Activated naive CD8-positive, alpha-beta T cell treated with anti-CD3 and anti-CD28 coated beads, Interleukin-2, amount 10 ng/mL, durations not matched to agents 7 days and 5 days (primary cell): ENCODE measurements at regions not wholly inside any gene's neighbourhood (a gene's known extent, or its start where the extent isn't known, plus 50 kb on each side); places are given as distances from the start of the nearest gene placed in this dataset.
A peak's percentile ranks its signal among the peaks of the same experiment; 100 is the strongest.

Experiments used
- ATAC-seq: fragments of 150-1000 bp; cut with Tn5 transposase; one replicate; pipeline ENCODE4 v1.10.0; 2021; ENCODE audit warnings: low read depth, moderate library complexity
- POLR2A ChIA-PET: fragments of 350-600 bp; sonication (Branson Sonifier 250); formaldehyde crosslinking; loops from one replicate; lab custom pipeline; 2021; ENCODE audit warnings: antibody characterized with exemption; lab: Charles Lee
- DNase-seq: peaks from one replicate; pipeline ENCODE4 v3.0.0; 2021
- H3K27ac Mint-ChIP-seq: one replicate; pipeline ENCODE4 v1.8.0; 2022; ENCODE audit warnings: mild to moderate bottlenecking, mixed read lengths
- H3K27me3 Mint-ChIP-seq: one replicate; pipeline ENCODE4 v1.8.0; 2022; ENCODE audit warnings: mild to moderate bottlenecking, moderate library complexity, mixed read lengths
- H3K36me3 Mint-ChIP-seq: one replicate; pipeline ENCODE4 v1.8.0; 2021; ENCODE audit warnings: mild to moderate bottlenecking, mixed read lengths
- H3K4me1 Mint-ChIP-seq: one replicate; pipeline ENCODE4 v1.8.0; 2021; ENCODE audit warnings: mixed read lengths
- H3K4me3 Mint-ChIP-seq: one replicate; pipeline ENCODE4 v1.8.0; 2022; ENCODE audit warnings: mild to moderate bottlenecking, moderate library complexity, mixed read lengths
- H3K9me3 Mint-ChIP-seq: one replicate; pipeline ENCODE4 v1.8.0; 2021; ENCODE audit warnings: mixed read lengths

DNA sequence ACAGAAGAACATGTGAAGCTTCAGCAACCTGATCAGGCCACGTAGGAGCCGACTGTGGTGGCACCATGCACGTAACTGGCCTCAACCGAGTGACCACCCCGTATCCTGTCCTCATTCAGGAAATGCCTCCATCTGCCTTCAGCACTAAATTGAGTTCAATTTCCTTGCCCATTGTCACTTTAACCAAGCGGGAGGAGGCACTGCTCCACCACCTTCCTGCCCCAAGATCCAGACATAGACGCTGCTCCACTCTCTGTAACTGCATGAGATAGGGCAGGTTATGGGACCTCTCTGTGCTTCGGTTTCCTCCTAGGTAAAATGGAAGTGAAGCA lies 80.1 kb upstream of the POMGNT2 start:
- Mint-ChIP-seq H3K36me3 (peaks cover 23% of the 10 kb centered on the region), H3K27ac (no peak overlapping the region), H3K4me1 (peaks cover 17% of the 10 kb centered on the region), H3K4me3 (no peak overlapping the region), H3K27me3 (peaks cover 4% of the 10 kb centered on the region), H3K9me3 (peaks cover 20% of the 10 kb centered on the region)
- POLR2A ChIA-PET, result no interaction called here
- DNase-seq (no peak), ATAC-seq (no peak)

DNA sequence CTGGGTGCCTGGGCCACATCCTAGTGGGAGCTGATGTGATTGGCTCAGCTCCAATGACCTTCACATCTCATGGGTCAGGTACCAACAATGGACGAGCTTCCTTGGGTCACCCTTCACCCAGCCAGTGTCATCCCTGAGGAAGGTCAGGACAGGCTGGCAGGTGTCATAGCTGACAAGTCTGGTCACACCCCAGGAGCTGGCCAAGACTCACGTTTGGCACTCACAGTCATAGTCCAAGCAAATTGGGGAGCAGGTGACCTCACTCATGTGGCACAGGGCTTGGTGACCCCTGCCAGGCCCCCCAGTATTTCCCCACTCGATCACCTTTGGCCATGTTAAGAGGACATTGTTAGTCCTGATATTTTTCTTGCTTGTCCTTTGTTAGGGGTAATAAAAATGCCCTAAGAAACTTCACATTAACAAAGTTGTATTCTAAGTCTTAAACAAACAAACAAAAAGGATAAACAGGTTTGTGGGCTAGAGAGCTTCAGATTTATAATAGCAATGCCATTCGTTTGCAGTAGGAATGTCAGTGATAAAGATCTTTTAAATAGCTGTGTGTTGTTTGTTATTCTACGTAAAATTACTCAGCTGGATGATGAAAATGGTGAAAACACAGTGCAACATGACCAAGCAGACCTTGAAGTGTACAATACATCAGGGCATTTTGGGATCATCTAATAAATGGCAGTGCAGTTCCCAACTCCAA lies 79.5 kb upstream of the POMGNT2 start:
- H3K9me3 Mint-ChIP-seq, result peaks cover 18% of the 10 kb centered on the region
- H3K27ac Mint-ChIP-seq, result no peak overlapping the region
- H3K4me1 Mint-ChIP-seq, result peaks cover 22% of the 10 kb centered on the region
- H3K4me3 Mint-ChIP-seq, result no peak overlapping the region
- peaks cover 4% of the 10 kb centered on the region for H3K27me3 Mint-ChIP-seq
- ATAC-seq (no peak), DNase-seq (no peak)
- H3K36me3 Mint-ChIP-seq, result peaks cover 24% of the 10 kb centered on the region
- POLR2A ChIA-PET, result interaction anchor here (1.4 kb wide), 1 partner anchor 23 kb away, joined by 4 read pairs; no protein-coding TSS in a partner anchor

DNA sequence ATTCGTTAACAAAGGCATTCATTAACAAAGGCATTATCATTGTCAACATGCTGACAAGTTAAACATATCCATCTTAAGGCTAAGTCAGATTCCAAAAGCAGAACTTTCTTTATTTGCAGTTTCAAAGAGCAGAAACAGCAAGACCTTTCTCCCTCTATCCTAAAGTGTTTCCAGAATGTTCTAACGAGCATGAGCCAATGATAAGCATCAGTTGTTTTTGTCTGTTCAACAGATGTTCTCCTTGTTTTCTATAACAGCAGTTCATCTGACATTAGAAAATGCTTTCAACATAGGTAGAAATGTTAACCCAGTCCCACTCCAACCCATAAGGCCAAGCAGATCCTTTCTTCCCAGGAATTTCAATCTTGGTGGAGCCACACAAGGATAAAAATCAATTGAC lies 77.6 kb upstream of the POMGNT2 start:
- Mint-ChIP-seq H3K27me3 (peaks cover 1% of the 10 kb centered on the region), H3K9me3 (peaks cover 7% of the 10 kb centered on the region), H3K4me1 (peaks cover 40% of the 10 kb centered on the region), H3K4me3 (no peak overlapping the region), H3K27ac (no peak overlapping the region), H3K36me3 (peaks cover 21% of the 10 kb centered on the region)
- ATAC-seq (no peak), DNase-seq (no peak)
- POLR2A ChIA-PET, result no interaction called here

DNA sequence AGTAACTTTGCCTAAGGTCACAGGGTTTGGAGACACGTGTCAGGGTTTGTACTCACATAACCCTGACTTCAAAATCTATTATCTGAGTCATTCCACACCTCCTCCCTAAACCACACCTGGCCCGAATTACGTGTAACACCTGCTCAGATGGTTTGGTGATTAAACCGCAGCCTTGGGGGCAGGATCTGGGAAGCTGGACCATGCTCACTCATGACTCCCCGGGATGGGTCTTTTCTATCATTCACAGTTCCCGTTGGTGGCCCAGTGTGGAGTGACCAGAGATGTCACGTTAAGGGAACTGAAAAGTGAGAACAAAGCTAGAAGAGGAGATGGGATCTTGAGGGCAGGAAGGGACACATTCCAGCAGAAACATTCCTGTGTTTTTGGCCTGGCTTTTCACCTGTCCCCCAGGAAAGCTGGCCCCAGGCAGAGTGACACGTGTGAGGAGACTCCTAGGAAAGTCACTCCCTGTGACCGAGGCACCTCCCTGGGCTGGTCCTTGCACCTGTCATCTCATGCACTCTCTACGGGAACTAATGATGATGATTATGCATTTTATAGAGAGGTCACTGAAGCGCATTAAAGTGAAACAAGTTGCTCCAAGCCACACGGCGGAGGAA lies 75.4 kb upstream of the POMGNT2 start:
- ATAC-seq, result peak; percentile 55
- Mint-ChIP-seq H3K4me1 (peaks cover 43% of the 10 kb centered on the region), H3K36me3 (peaks cover 18% of the 10 kb centered on the region), H3K27ac (peak overlapping the region; percentile 98), H3K27me3 (peaks cover 1% of the 10 kb centered on the region), H3K4me3 (peak overlapping the region; percentile 60), H3K9me3 (no peaks in the 10 kb centered on the region)
- DNase-seq, result peak; percentile 47
- POLR2A ChIA-PET, result interaction anchor here (1.0 to 2.1 kb wide), 3 partner anchors 10 to 165 kb away, joined by 3 to 14 read pairs (median 6); no protein-coding TSS in a partner anchor

DNA sequence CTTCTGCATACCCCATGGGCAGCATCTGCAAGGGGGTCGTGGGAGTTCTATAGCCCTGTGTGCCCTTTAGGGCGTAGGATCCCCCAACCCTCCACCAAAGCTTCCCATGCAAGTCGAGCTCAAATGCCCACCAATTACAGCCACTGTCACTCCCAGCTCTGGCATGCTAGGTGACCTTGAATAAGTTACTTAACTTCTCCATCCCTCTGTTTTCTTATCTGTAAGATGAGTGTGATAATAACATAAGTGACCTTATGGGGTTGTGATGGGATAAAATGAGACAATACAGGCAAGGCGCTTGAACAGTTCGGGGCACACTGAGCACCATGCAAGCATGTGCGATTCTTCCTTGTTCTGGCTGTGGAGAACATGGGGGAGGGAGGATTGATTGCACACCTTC lies 74.8 kb upstream of the POMGNT2 start:
- POLR2A ChIA-PET, result interaction anchor here (0.7 to 2.1 kb wide), 11 partner anchors 10 to 581 kb away, joined by 3 to 20 read pairs (median 6); partner anchors contain the start of gene SNRK
- Mint-ChIP-seq H3K27me3 (peaks cover 1% of the 10 kb centered on the region), H3K9me3 (no peaks in the 10 kb centered on the region), H3K27ac (peak overlapping the region; percentile 98), H3K4me3 (peak overlapping the region; percentile 84), H3K36me3 (peaks cover 20% of the 10 kb centered on the region), H3K4me1 (peaks cover 39% of the 10 kb centered on the region)
- ATAC-seq (peak; percentile 7), DNase-seq (no peak)

DNA sequence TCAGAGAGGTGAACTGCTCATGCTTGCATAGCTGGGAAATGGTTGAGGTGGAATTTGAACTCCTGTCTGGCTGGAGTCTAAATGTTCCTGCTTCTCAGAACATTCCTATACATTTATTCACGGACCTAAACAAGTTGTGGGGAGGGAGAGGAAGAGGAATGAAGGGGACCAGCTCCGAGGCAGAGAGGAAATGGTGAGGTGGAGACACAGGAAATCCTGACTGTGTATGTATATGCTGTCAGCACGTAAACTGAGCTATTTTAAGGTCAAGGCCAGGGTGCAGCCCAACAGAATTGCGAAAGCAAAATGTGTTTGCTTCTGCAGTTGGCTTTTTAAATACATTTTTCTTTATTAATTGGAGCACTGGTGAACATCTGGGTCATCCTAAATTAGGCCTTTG lies 74.1 kb upstream of the POMGNT2 start:
- Mint-ChIP-seq H3K4me1 (peaks cover 38% of the 10 kb centered on the region), H3K27ac (peak overlapping the region; percentile 98), H3K4me3 (peak overlapping the region; percentile 84)

DNA sequence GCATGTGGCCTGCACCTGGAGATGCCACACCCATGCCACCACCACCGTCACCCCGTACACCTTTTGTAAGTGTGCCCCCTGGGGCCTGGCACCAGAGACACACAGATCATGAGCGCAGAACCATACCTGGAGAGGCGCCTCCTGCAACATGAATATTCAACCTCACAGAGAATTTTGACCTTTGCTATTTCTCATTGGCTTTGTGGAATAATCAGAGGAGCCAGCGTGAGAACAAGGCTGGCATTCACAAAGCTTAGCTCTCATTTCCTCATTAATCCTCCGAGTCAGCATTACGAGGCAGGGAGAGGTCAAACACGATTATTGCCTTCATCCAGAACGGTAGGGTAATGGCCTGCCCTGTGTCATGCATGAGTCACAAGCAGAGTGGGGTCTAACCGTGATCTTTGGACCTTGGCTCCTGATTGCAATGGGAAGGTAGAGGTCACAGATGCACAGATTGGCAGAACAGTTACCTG lies 73.0 kb upstream of the POMGNT2 start:
- peak overlapping the region; percentile 98 for H3K27ac Mint-ChIP-seq
- peaks cover 5% of the 10 kb centered on the region for H3K9me3 Mint-ChIP-seq
- H3K36me3 Mint-ChIP-seq, result peaks cover 28% of the 10 kb centered on the region
- peaks cover 1% of the 10 kb centered on the region for H3K27me3 Mint-ChIP-seq
- ATAC-seq, result no peak
- H3K4me3 Mint-ChIP-seq, result no peak overlapping the region
- DNase-seq, result no peak
- H3K4me1 Mint-ChIP-seq, result peaks cover 38% of the 10 kb centered on the region
- POLR2A ChIA-PET, result interaction anchor here (1.2 to 2.0 kb wide), 5 partner anchors 15 to 118 kb away, joined by 3 to 20 read pairs (median 6); no protein-coding TSS in a partner anchor

More for the DNA sequence above, 74.1 kb upstream of the POMGNT2 start:
- Mint-ChIP-seq H3K27me3 (peaks cover 1% of the 10 kb centered on the region), H3K9me3 (no peaks in the 10 kb centered on the region), H3K36me3 (peaks cover 23% of the 10 kb centered on the region)
- DNase-seq (no peak), ATAC-seq (peak; percentile 90)
- POLR2A ChIA-PET, result interaction anchor here (0.7 to 2.1 kb wide), 14 partner anchors 9 to 580 kb away, joined by 3 to 20 read pairs (median 5); partner anchors contain the start of gene SNRK

DNA sequence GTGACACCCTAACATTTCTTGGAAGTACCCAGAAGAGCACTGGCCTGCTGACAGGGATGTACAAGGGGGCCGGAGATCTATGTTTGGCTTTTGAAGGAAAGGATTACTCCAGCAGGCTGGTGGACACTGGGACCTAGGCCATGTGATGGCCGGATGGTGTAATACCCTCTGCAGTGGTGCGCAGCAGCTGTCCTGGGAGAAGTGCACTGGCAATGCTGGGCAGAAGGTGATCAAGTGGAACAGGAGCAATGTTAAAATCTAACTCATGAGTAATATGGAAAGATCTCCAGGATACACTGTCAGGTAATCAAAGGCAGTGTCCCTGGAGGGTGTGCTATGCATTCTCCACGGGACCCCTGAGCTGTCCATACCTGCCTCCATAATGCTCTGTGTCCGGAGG lies 71.2 kb upstream of the POMGNT2 start:
- no peaks in the 10 kb centered on the region for H3K27me3 Mint-ChIP-seq
- no peak overlapping the region for H3K4me3 Mint-ChIP-seq
- H3K27ac Mint-ChIP-seq, result no peak overlapping the region
- no peak for ATAC-seq
- POLR2A ChIA-PET, result interaction anchor here (1.5 kb wide), 1 partner anchor 15 kb away, joined by 5 read pairs; no protein-coding TSS in a partner anchor
- peaks cover 36% of the 10 kb centered on the region for H3K36me3 Mint-ChIP-seq
- no peak for DNase-seq
- peaks cover 35% of the 10 kb centered on the region for H3K4me1 Mint-ChIP-seq
- H3K9me3 Mint-ChIP-seq, result peaks cover 14% of the 10 kb centered on the region

DNA sequence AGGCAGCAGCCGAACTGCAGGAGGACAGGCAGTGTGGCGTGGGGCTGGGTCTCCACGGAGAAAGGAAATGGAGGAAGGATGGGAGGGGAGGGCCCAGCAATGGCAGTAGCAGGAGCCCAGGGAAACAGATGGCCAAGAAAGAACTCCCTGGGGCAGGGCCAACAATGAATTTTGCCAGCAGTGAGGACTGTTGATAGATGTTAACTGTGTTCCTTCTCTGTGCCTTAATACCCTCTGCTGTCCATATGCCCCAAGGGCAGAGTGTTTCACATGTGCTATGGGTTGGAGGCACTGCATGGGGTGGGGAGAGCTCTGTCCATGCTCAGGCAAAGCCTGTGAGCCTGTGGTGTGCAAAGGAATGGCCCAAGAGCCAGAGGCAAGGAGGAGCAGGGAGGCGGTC lies 70.8 kb upstream of the POMGNT2 start:
- ATAC-seq, result no peak
- H3K4me3 Mint-ChIP-seq, result no peak overlapping the region
- no peaks in the 10 kb centered on the region for H3K27me3 Mint-ChIP-seq
- POLR2A ChIA-PET, result no interaction called here
- peaks cover 36% of the 10 kb centered on the region for H3K36me3 Mint-ChIP-seq
- peaks cover 14% of the 10 kb centered on the region for H3K9me3 Mint-ChIP-seq
- DNase-seq, result no peak
- H3K27ac Mint-ChIP-seq, result peak overlapping the region; percentile 49
- peaks cover 34% of the 10 kb centered on the region for H3K4me1 Mint-ChIP-seq

DNA sequence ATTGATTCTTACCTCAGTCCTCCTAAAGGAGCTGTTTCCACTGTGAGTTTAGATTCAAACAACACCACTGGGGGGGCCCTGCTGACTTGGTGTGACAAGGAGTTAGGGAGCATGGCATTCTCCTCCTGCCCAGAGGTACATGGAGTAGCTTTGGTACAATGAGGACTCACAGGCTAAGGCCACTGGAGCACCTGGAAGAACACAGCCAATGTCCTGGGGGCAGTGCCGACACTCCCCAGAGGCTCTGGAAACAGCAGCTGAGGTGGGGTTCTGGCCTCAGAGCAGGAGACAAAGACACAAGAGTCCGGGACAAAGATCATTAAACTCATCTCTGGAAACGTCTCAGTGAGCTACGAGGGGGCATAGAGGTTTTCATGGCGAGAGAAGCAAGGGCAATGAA lies 69.7 kb upstream of the POMGNT2 start:
- ATAC-seq (no peak), DNase-seq (no peak)
- POLR2A ChIA-PET, result interaction anchor here (0.9 to 1.5 kb wide), 2 partner anchors 12 to 19 kb away, joined by 3 to 4 read pairs; no protein-coding TSS in a partner anchor
- Mint-ChIP-seq H3K27ac (no peak overlapping the region), H3K9me3 (peaks cover 14% of the 10 kb centered on the region), H3K27me3 (no peaks in the 10 kb centered on the region), H3K36me3 (peaks cover 29% of the 10 kb centered on the region), H3K4me3 (no peak overlapping the region), H3K4me1 (peaks cover 24% of the 10 kb centered on the region)

DNA sequence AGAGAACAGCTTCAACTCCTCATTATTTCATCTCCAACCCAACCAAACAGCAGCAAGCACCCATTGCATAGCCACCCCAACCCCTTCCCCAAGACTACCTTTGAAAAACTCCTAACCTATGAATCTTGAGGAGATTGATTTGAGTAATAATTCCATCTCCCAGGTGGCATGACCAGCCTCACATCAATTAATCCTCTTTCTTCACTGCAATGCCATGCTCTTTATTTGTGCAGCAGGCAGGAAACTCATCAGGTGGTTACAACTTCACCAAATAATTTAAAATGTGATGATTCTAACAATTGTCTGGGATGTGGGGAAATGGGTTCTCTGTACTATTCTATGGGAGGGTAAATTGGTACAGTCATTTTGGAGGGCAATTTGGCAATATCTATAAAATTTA lies 68.1 kb upstream of the POMGNT2 start:
- peaks cover 10% of the 10 kb centered on the region for H3K4me1 Mint-ChIP-seq
- H3K27ac Mint-ChIP-seq, result no peak overlapping the region
- peaks cover 17% of the 10 kb centered on the region for H3K9me3 Mint-ChIP-seq
- peaks cover 2% of the 10 kb centered on the region for H3K27me3 Mint-ChIP-seq
- no peak for DNase-seq
- ATAC-seq, result no peak
- POLR2A ChIA-PET, result no interaction called here
- peaks cover 24% of the 10 kb centered on the region for H3K36me3 Mint-ChIP-seq
- no peak overlapping the region for H3K4me3 Mint-ChIP-seq

DNA sequence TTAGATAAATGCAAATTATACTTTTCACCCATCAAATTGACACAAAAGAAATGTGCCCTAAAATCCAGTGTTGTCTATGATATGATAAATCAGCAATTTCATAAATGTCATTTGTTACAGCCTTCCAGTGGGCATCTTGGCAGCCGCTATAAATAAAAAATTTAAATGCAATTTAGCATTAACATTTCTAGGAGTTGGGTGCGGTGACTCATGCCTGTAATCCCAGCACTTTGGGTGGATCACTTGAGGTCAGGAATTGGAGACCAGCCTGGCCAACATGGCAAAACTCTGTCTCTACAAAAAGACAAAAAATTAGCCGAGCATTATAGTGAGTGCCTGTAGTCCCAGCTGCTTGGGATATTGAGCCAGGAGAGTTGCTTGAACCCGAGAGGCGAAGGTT lies 65.9 kb upstream of the POMGNT2 start:
- no peak for DNase-seq
- H3K4me3 Mint-ChIP-seq, result no peak overlapping the region
- peaks cover 2% of the 10 kb centered on the region for H3K27me3 Mint-ChIP-seq
- ATAC-seq, result no peak
- POLR2A ChIA-PET, result interaction anchor here (1.4 kb wide), 1 partner anchor 8 kb away, joined by 3 read pairs; no protein-coding TSS in a partner anchor
- peaks cover 21% of the 10 kb centered on the region for H3K9me3 Mint-ChIP-seq
- peaks cover 26% of the 10 kb centered on the region for H3K36me3 Mint-ChIP-seq
- no peak overlapping the region for H3K27ac Mint-ChIP-seq
- peaks cover 2% of the 10 kb centered on the region for H3K4me1 Mint-ChIP-seq

DNA sequence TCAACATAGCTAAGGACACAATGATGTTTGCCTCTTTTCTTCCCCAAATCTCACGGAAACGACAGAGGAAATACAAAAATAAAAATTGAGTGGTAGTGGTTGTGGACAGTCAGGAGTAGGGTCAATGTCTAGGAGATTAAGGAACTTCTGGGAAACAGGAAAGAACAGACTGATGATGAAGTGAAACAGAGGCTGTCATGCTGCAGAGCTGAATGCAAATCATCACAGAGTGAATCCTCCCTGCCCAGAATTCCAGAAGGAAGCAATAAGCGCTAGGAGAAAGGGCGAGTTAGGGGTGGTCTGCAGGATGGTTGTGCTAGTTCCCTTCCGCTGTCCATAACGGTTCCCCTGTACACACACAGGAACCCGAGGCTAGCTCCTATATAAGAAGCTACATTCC lies 64.7 kb upstream of the POMGNT2 start:
- ATAC-seq (no peak), DNase-seq (no peak)
- H3K4me1 Mint-ChIP-seq, result peaks cover 2% of the 10 kb centered on the region
- H3K27ac Mint-ChIP-seq, result no peak overlapping the region
- peaks cover 2% of the 10 kb centered on the region for H3K27me3 Mint-ChIP-seq
- H3K4me3 Mint-ChIP-seq, result no peak overlapping the region
- peaks cover 30% of the 10 kb centered on the region for H3K9me3 Mint-ChIP-seq
- H3K36me3 Mint-ChIP-seq, result peaks cover 35% of the 10 kb centered on the region
- POLR2A ChIA-PET, result interaction anchor here (1.4 kb wide), 1 partner anchor 10 kb away, joined by 3 read pairs; no protein-coding TSS in a partner anchor
